Smooth muscle cell (in vitro differentiated cells): ENCODE measurements at regions not wholly inside any gene's neighbourhood (a gene's known extent, or its start where the extent isn't known, plus 50 kb on each side); places are given as distances from the start of the nearest gene placed in this dataset.

Source experiments
- DNase-seq: peaks from one replicate; lab custom pipeline; 2025; ENCODE audit not compliant: unreplicated experiment; lab: John Stamatoyannopoulos, UW
- H2AFZ ChIP-seq: fragments of 200-600 bp; sonication (generic); 2 replicates; pipeline ENCODE4 v1.6.0; 2016; ENCODE audit warnings: antibody characterized with exemption, low read depth, mild to moderate bottlenecking
- H3F3A ChIP-seq: fragments of 200-600 bp; sonication (generic); 2 replicates; pipeline ENCODE4 v1.6.0; 2017; ENCODE audit warnings: antibody characterized with exemption, low read depth
- H3K27ac ChIP-seq: fragments of 200-600 bp; sonication (generic); 2 replicates; pipeline ENCODE4 v1.5.1; 2016; ENCODE audit warnings: low read depth, mild to moderate bottlenecking
- H3K27me3 ChIP-seq: fragments of 200-600 bp; sonication (generic); 2 replicates; pipeline ENCODE4 v1.6.1; 2016; ENCODE audit warnings: low read depth, mild to moderate bottlenecking
- H3K36me3 ChIP-seq: fragments of 200-600 bp; sonication (generic); 2 replicates; pipeline ENCODE4 v1.5.1; 2016; ENCODE audit warnings: low read depth
- H3K4me1 ChIP-seq: fragments of 200-600 bp; sonication (generic); 2 replicates; pipeline ENCODE4 v1.5.1; 2016; ENCODE audit warnings: low read depth
- H3K4me2 ChIP-seq: fragments of 200-600 bp; sonication (generic); 2 replicates; pipeline ENCODE4 v1.6.0; 2016; ENCODE audit warnings: mild to moderate bottlenecking
- H3K4me3 ChIP-seq: fragments of 200-600 bp; sonication (generic); 2 replicates; pipeline ENCODE4 v1.5.1; 2016; ENCODE audit warnings: mild to moderate bottlenecking
- H3K79me2 ChIP-seq: fragments of 200-600 bp; sonication (generic); 2 replicates; pipeline ENCODE4 v1.6.0; 2016; ENCODE audit warnings: low read depth, mild to moderate bottlenecking
- H3K9ac ChIP-seq: fragments of 200-600 bp; sonication (generic); 2 replicates; pipeline ENCODE4 v1.6.0; 2016; ENCODE audit warnings: low read depth
- H3K9me3 ChIP-seq: fragments of 200-600 bp; sonication (generic); replicated peaks from 2 replicates; pipeline ENCODE4 v1.5.1; 2016; ENCODE audit warnings: low read depth
- H4K20me1 ChIP-seq: fragments of 200-600 bp; sonication (generic); 2 replicates; pipeline ENCODE4 v1.6.0; 2016; ENCODE audit warnings: low read depth
- CTCF ChIP-seq: fragments of 200-600 bp; sonication (generic); IDR thresholded peaks from 2 replicates; pipeline ENCODE4 v1.5.1; 2017; ENCODE audit warnings: borderline replicate concordance, mild to moderate bottlenecking, antibody characterized with exemption; ENCODE audit not compliant: insufficient read depth, poor library complexity, severe bottlenecking
- WGBS: methylation state at CpG from one replicate; pipeline ENCODE4 v1.1.7; 2016; ENCODE audit warnings: low lambda C conversion rate; 5-methylcytosine and 5-hydroxymethylcytosine counted together

GRCh38 chr2:74081030-74081762 lies 66.5 kb downstream of the BOLA3 start:
- no peak overlapping the region for H3K4me2 ChIP-seq
- H3K36me3 ChIP-seq = no peaks in the 10 kb centered on the region
- no peak overlapping the region for H3K9ac ChIP-seq
- WGBS = 96% methylated on average over 12 of the region's 12 CpGs
- no peaks in the 10 kb centered on the region for H3K27me3 ChIP-seq
- H3K9me3 ChIP-seq = no peaks in the 10 kb centered on the region
- no peak overlapping the region for H2AFZ ChIP-seq
- peaks cover 86% of the 10 kb centered on the region for H4K20me1 ChIP-seq
- no peak for DNase-seq
- H3K4me3 ChIP-seq = no peak overlapping the region
- H3F3A ChIP-seq = no peaks in the 10 kb centered on the region
- no peak for TF ChIP-seq CTCF
- H3K79me2 ChIP-seq = peaks cover 16% of the 10 kb centered on the region
- H3K4me1 ChIP-seq = no peaks in the 10 kb centered on the region
- H3K27ac ChIP-seq = no peak overlapping the region

GRCh38 chr2:74081763-74082110 lies 66.0 kb downstream of the BOLA3 start:
- TF ChIP-seq CTCF = no peak
- no peaks in the 10 kb centered on the region for H3K36me3 ChIP-seq
- H3K79me2 ChIP-seq = peaks cover 16% of the 10 kb centered on the region
- DNase-seq = no peak
- H3K27ac ChIP-seq = no peak overlapping the region
- H3F3A ChIP-seq = no peaks in the 10 kb centered on the region
- no peak overlapping the region for H3K9ac ChIP-seq
- no peak overlapping the region for H3K4me2 ChIP-seq
- no peak overlapping the region for H2AFZ ChIP-seq
- no peaks in the 10 kb centered on the region for H3K9me3 ChIP-seq
- no peaks in the 10 kb centered on the region for H3K4me1 ChIP-seq
- WGBS = 93% methylated on average over 2 of the region's 2 CpGs
- H4K20me1 ChIP-seq = peaks cover 86% of the 10 kb centered on the region
- no peaks in the 10 kb centered on the region for H3K27me3 ChIP-seq
- no peak overlapping the region for H3K4me3 ChIP-seq

DNA sequence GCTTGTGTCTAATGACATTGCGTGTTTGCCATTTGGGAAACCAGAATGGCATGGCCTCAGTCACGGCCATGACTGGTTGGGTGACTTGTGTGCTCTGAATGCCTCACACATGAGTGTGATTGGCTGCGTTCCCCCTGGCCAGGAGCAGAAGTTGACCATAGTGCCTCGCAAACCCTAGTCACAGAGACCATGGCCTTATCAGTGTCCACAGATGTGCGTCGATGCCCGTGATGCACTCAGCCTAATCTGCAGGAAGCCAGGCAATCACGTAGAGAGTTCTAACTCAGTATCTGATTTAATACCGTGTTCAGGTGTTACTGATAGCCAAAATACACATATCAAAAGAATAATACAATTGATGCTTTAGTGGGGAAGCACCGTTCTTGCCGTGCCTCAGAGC lies 64.0 kb downstream of the BOLA3 start:
- peaks cover 86% of the 10 kb centered on the region for H4K20me1 ChIP-seq
- no peak overlapping the region for H2AFZ ChIP-seq
- no peak overlapping the region for H3K9ac ChIP-seq
- no peak overlapping the region for H3K4me3 ChIP-seq
- no peak overlapping the region for H3K27ac ChIP-seq
- H3F3A ChIP-seq = no peaks in the 10 kb centered on the region
- no peaks in the 10 kb centered on the region for H3K36me3 ChIP-seq
- H3K4me2 ChIP-seq = no peak overlapping the region
- no peaks in the 10 kb centered on the region for H3K9me3 ChIP-seq
- TF ChIP-seq CTCF = no peak
- H3K79me2 ChIP-seq = peaks cover 6% of the 10 kb centered on the region
- H3K27me3 ChIP-seq = no peaks in the 10 kb centered on the region
- 81% methylated on average over 11 of the region's 11 CpGs for WGBS
- H3K4me1 ChIP-seq = no peaks in the 10 kb centered on the region
- no peak for DNase-seq
